SK-N-DZ (cell line): ENCODE measurements at regions not wholly inside any gene's neighbourhood (a gene's known extent, or its start where the extent isn't known, plus 50 kb on each side); places are given as distances from the start of the nearest gene placed in this dataset.
"Not testable (repeated sequence)": the region's sequence is repeated elsewhere in the genome, so short reads cannot be mapped to it uniquely, and the experiment has no call there.

ENCODE experiments used
- DNase-seq: peaks from one replicate; pipeline ENCODE4 v3.0.0-alpha.2; 2015; ENCODE audit warnings: low spot score

GRCh38 chr18:62629031-62629430 is 86.3 kb upstream of the PHLPP1 start:
- no peak for DNase-seq

GRCh38 chr18:62631173-62631572 is 84.2 kb upstream of the PHLPP1 start:
- no peak for DNase-seq

- no peak for DNase-seq
Measured at GRCh38 chr18:62632788-62633455, 82.4 kb upstream of the PHLPP1 start.

GRCh38 chr18:62634458-62634857 is 80.9 kb upstream of the PHLPP1 start:
- no peak for DNase-seq

GRCh38 chr18:62634979-62635630 is 80.2 kb upstream of the PHLPP1 start:
- no peak for DNase-seq

GRCh38 chr18:62637403-62637802 is 77.9 kb upstream of the PHLPP1 start:
- no peak for DNase-seq

- DNase-seq = peak; percentile 15
Measured at GRCh38 chr18:62637807-62638687, 77.3 kb upstream of the PHLPP1 start.

GRCh38 chr18:62643181-62643580 is 72.2 kb upstream of the PHLPP1 start:
- DNase-seq = no peak

- no peak for DNase-seq
Measured at GRCh38 chr18:62644773-62645172, 70.6 kb upstream of the PHLPP1 start.

- DNase-seq = no peak
Measured at GRCh38 chr18:62647179-62647578, 68.2 kb upstream of the PHLPP1 start.

- DNase-seq = no peak
Measured at GRCh38 chr18:62648045-62648678, 67.2 kb upstream of the PHLPP1 start.

- DNase-seq = no peak
Measured at GRCh38 chr18:62651276-62652056, 63.9 kb upstream of the PHLPP1 start.

- not testable (repeated sequence) for DNase-seq
Measured at GRCh38 chr18:62652057-62652629, 63.2 kb upstream of the PHLPP1 start.

GRCh38 chr18:62655520-62656219 is 59.7 kb upstream of the PHLPP1 start:
- DNase-seq = no peak

- DNase-seq = no peak
Measured at GRCh38 chr18:62658028-62658427, 57.3 kb upstream of the PHLPP1 start.

- peak; percentile 50 for DNase-seq
Measured at GRCh38 chr18:62659698-62660097, 55.6 kb upstream of the PHLPP1 start.

- DNase-seq = no peak
Measured at GRCh38 chr18:62660691-62661090, 54.6 kb upstream of the PHLPP1 start.

- DNase-seq = no peak
Measured at GRCh38 chr18:62663731-62664336, 51.5 kb upstream of the PHLPP1 start.

GRCh38 chr18:62664414-62664813 is 50.9 kb upstream of the PHLPP1 start:
- DNase-seq = no peak

- DNase-seq = no peak
Measured at GRCh38 chr18:62665188-62665587, 50.2 kb upstream of the PHLPP1 start.
